WTC11 (cell line): ENCODE measurements at regions not wholly inside any gene's neighbourhood (a gene's known extent, or its start where the extent isn't known, plus 50 kb on each side); places are given as distances from the start of the nearest gene placed in this dataset.

Experiments used
- ATAC-seq: fragments of 200-7000 bp; cut with Tn5 transposase; 2 replicates; pipeline ENCODE4 v1.10.0; 2021; ENCODE audit warnings: mild to moderate bottlenecking, moderate library complexity
- CTCF ChIA-PET: fragments of 300-600 bp; sonication (Branson Sonifier 250); formaldehyde crosslinking; loops from one replicate; lab custom pipeline; 2021; ENCODE audit warnings: antibody characterized with exemption; lab: Charles Lee
- POLR2A ChIA-PET: fragments of 350-600 bp; sonication (Branson Sonifier 250); formaldehyde crosslinking; loops from one replicate; lab custom pipeline; 2021; ENCODE audit warnings: antibody characterized with exemption; lab: Charles Lee
- DNase-seq: peaks from one replicate; pipeline ENCODE4 v3.0.0; 2021; ENCODE audit warnings: low spot score
- H3K27ac Mint-ChIP-seq: 2 replicates; pipeline ENCODE4 v1.8.0; 2021; ENCODE audit warnings: mixed read lengths
- H3K27me3 Mint-ChIP-seq: 2 replicates; pipeline ENCODE4 v1.8.0; 2021; ENCODE audit warnings: low read depth, mild to moderate bottlenecking, moderate library complexity, mixed read lengths
- H3K36me3 Mint-ChIP-seq: 2 replicates; pipeline ENCODE4 v1.8.0; 2021; ENCODE audit warnings: mixed read lengths
- H3K4me1 Mint-ChIP-seq: 2 replicates; pipeline ENCODE4 v1.8.0; 2022; ENCODE audit warnings: mixed read lengths
- H3K4me3 Mint-ChIP-seq: 2 replicates; pipeline ENCODE4 v1.8.0; 2021; ENCODE audit warnings: mild to moderate bottlenecking, moderate library complexity, mixed read lengths
- H3K9me3 Mint-ChIP-seq: 2 replicates; pipeline ENCODE4 v1.8.0; 2021; ENCODE audit warnings: mixed read lengths
- AFF4 ChIP-seq: sonication (generic); formaldehyde crosslinking; IDR thresholded peaks from 2 replicates; pipeline ENCODE4 v1.8.1; 2023; ENCODE audit warnings: mild to moderate bottlenecking, missing genetic modification reagents, borderline replicate concordance
- ATF6 ChIP-seq: sonication (generic); formaldehyde crosslinking; IDR thresholded peaks from 2 replicates; pipeline ENCODE4 v1.8.1; 2023; ENCODE audit warnings: mild to moderate bottlenecking, missing genetic modification reagents
- CBFB ChIP-seq: sonication (generic); formaldehyde crosslinking; IDR thresholded peaks from 2 replicates; pipeline ENCODE4 v1.8.1; 2022; ENCODE audit warnings: mild to moderate bottlenecking, low read depth, missing genetic modification reagents
- CREB1 ChIP-seq: sonication (generic); formaldehyde crosslinking; IDR thresholded peaks from 2 replicates; pipeline ENCODE4 v1.8.0; 2023; ENCODE audit warnings: mild to moderate bottlenecking, missing genetic modification reagents
- ERG ChIP-seq: fragments of 250-450 bp; sonication (Bioruptor Pico); IDR thresholded peaks from 2 replicates; pipeline ENCODE4 v1.8.0; 2021; ENCODE audit warnings: mild to moderate bottlenecking
- ESRRA ChIP-seq: sonication (generic); formaldehyde crosslinking; IDR thresholded peaks from 2 replicates; pipeline ENCODE4 v1.8.1; 2022; ENCODE audit warnings: mild to moderate bottlenecking, missing genetic modification reagents, borderline replicate concordance
- GTF2I ChIP-seq: fragments of 250-450 bp; sonication (Bioruptor Pico); conservative IDR thresholded peaks from 2 replicates; pipeline ENCODE4 v1.4.0; 2021; ENCODE audit warnings: mild to moderate bottlenecking
- IRF2 ChIP-seq: sonication (generic); formaldehyde crosslinking; IDR thresholded peaks from 2 replicates; pipeline ENCODE4 v1.8.0; 2022; ENCODE audit warnings: low read depth, missing genetic modification reagents, borderline replicate concordance
- JUN ChIP-seq: sonication (generic); formaldehyde crosslinking; IDR thresholded peaks from 2 replicates; pipeline ENCODE4 v1.8.0; 2023; ENCODE audit warnings: mild to moderate bottlenecking, missing genetic modification reagents
- NFE2L1 ChIP-seq: sonication (generic); formaldehyde crosslinking; IDR thresholded peaks from 2 replicates; pipeline ENCODE4 v1.8.1; 2023; ENCODE audit warnings: missing genetic modification reagents
- NFYB ChIP-seq: sonication (generic); formaldehyde crosslinking; conservative IDR thresholded peaks from 2 replicates; pipeline ENCODE4 v1.8.0; 2022; ENCODE audit warnings: low read depth, missing genetic modification reagents
- NR1H2 ChIP-seq: sonication (generic); formaldehyde crosslinking; IDR thresholded peaks from 2 replicates; pipeline ENCODE4 v1.9.0; 2021; ENCODE audit warnings: mild to moderate bottlenecking, moderate library complexity, missing genetic modification reagents
- SMAD4 ChIP-seq: sonication (generic); formaldehyde crosslinking; IDR thresholded peaks from 2 replicates; pipeline ENCODE4 v1.8.0; 2022; ENCODE audit warnings: mild to moderate bottlenecking, missing genetic modification reagents
- STAT6 ChIP-seq: sonication (generic); formaldehyde crosslinking; conservative IDR thresholded peaks from 2 replicates; pipeline ENCODE4 v1.8.1; 2023; ENCODE audit warnings: mild to moderate bottlenecking, low read depth, missing genetic modification reagents, moderate library complexity
- TEAD1 ChIP-seq: sonication (generic); formaldehyde crosslinking; IDR thresholded peaks from 2 replicates; pipeline ENCODE4 v1.8.0; 2022; ENCODE audit warnings: mild to moderate bottlenecking, missing genetic modification reagents
- TEAD4 ChIP-seq: sonication (generic); formaldehyde crosslinking; IDR thresholded peaks from 2 replicates; pipeline ENCODE4 v1.8.0; 2022; ENCODE audit warnings: mild to moderate bottlenecking, missing genetic modification reagents
- ZBTB43 ChIP-seq: sonication (generic); formaldehyde crosslinking; IDR thresholded peaks from 2 replicates; pipeline ENCODE4 v1.8.1; 2023; ENCODE audit warnings: mild to moderate bottlenecking, missing genetic modification reagents
- ZNF232 ChIP-seq: sonication (generic); formaldehyde crosslinking; IDR thresholded peaks from 2 replicates; pipeline ENCODE4 v1.8.0; 2022; ENCODE audit warnings: mild to moderate bottlenecking, missing genetic modification reagents

- no peak for TF ChIP-seq ERG (CRISPR knock-in tag)
Measured at GRCh38 chr1:208977012-208977411, 606.5 kb upstream of the CAMK1G start (continued).

- H3K4me1 Mint-ChIP-seq, result peaks cover 9% of the 10 kb centered on the region
- H3K27me3 Mint-ChIP-seq, result no peaks in the 10 kb centered on the region; the same call in 1 of the 2 replicates
- ATAC-seq (no peak), DNase-seq (no peak)
- CTCF ChIA-PET, result no interaction called here
- TF ChIP-seq GTF2I (CRISPR knock-in tag) (no peak), ZBTB43 (CRISPR knock-in tag) (no peak), SMAD4 (CRISPR knock-in tag) (no peak), TEAD1 (CRISPR knock-in tag) (no peak), NR1H2 (no peak), ZNF232 (CRISPR knock-in tag) (no peak), NFYB (CRISPR knock-in tag) (no peak), TEAD4 (CRISPR knock-in tag) (no peak), ESRRA (CRISPR knock-in tag) (no peak), CBFB (CRISPR knock-in tag) (no peak), JUN (no peak), AFF4 (no peak), ATF6 (CRISPR knock-in tag) (no peak), CREB1 (CRISPR knock-in tag) (no peak), NFE2L1 (no peak), IRF2 (CRISPR knock-in tag) (no peak), STAT6 (no peak)
- H3K4me3 Mint-ChIP-seq, result no peak overlapping the region
- POLR2A ChIA-PET, result no interaction called here
- H3K36me3 Mint-ChIP-seq, result no peaks in the 10 kb centered on the region
- no peaks in the 10 kb centered on the region for H3K9me3 Mint-ChIP-seq
- no peak overlapping the region for H3K27ac Mint-ChIP-seq
Measured at GRCh38 chr1:208977638-208978256, 605.8 kb upstream of the CAMK1G start.
